ENCODE measurements at regions not wholly inside any gene's neighbourhood (a gene's known extent, or its start where the extent isn't known, plus 50 kb on each side); places are given as distances from the start of the nearest gene placed in this dataset.
A peak's percentile ranks its signal among the peaks of the same experiment; 100 is the strongest.

GRCh38 chr10:16116404-16117304, 256.3 kb upstream of the MINDY3 start:
- Histone ChIP-seq H3K9me3 (ENCODE audit: control insufficient read depth, insufficient read depth, low read length) (peaks cover 8% of the 10 kb centered on the region; the same call in 1 of the 2 replicates), H3K27me3 (ENCODE audit: control insufficient read depth, insufficient read depth, low read length) (no peaks in the 10 kb centered on the region), H3K27ac (ENCODE audit: low read depth, low read length) (no peak overlapping the region), H3K4me3 (ENCODE audit: low read depth, low read length) (no peak overlapping the region)
- CTCF ChIA-PET, result no interaction called here
- TF ChIP-seq CTCF (IDR thresholded peaks at IDR 0.05; ENCODE audit: low read depth, low read length), result peak; percentile 21; the same call in 1 of the 2 replicates
- DNase-seq (ENCODE audit: low read depth, low spot score), result no peak
- POLR2A ChIA-PET, result no interaction called here

- Histone ChIP-seq H3K27ac (ENCODE audit: low read depth, low read length) (no peak overlapping the region), H3K27me3 (ENCODE audit: control insufficient read depth, insufficient read depth, low read length) (no peaks in the 10 kb centered on the region), H3K9me3 (ENCODE audit: control insufficient read depth, insufficient read depth, low read length) (peaks cover 8% of the 10 kb centered on the region; the same call in 1 of the 2 replicates), H3K4me3 (ENCODE audit: low read depth, low read length) (no peak overlapping the region)
- CTCF ChIA-PET, result no interaction called here
- TF ChIP-seq CTCF (IDR thresholded peaks at IDR 0.05; ENCODE audit: low read depth, low read length), result no peak
- no peak for DNase-seq (ENCODE audit: low read depth, low spot score)
- POLR2A ChIA-PET, result no interaction called here
Observed at GRCh38 chr10:16117305-16117695, 257.0 kb upstream of the MINDY3 start.

- H3K27me3 ChIP-seq (ENCODE audit: control insufficient read depth, insufficient read depth, low read length), result no peaks in the 10 kb centered on the region
- no peak overlapping the region for H3K4me3 ChIP-seq (ENCODE audit: low read depth, low read length)
- H3K27ac ChIP-seq (ENCODE audit: low read depth, low read length), result no peak overlapping the region
- DNase-seq (ENCODE audit: low read depth, low spot score), result no peak
- no peak for TF ChIP-seq CTCF (IDR thresholded peaks at IDR 0.05; ENCODE audit: low read depth, low read length)
- ChIA-PET POLR2A (no interaction called here), CTCF (no interaction called here)
- H3K9me3 ChIP-seq (ENCODE audit: control insufficient read depth, insufficient read depth, low read length), result peaks cover 2% of the 10 kb centered on the region; the same call in 1 of the 2 replicates
Observed at GRCh38 chr10:16119445-16119844, 259.1 kb upstream of the MINDY3 start.

- no peak for TF ChIP-seq CTCF (IDR thresholded peaks at IDR 0.05; ENCODE audit: low read depth, low read length)
- ChIA-PET POLR2A (no interaction called here), CTCF (no interaction called here)
- no peak for DNase-seq (ENCODE audit: low read depth, low spot score)
- Histone ChIP-seq H3K4me3 (ENCODE audit: low read depth, low read length) (no peak overlapping the region), H3K9me3 (ENCODE audit: control insufficient read depth, insufficient read depth, low read length) (peaks cover 2% of the 10 kb centered on the region; the same call in 1 of the 2 replicates), H3K27me3 (ENCODE audit: control insufficient read depth, insufficient read depth, low read length) (no peaks in the 10 kb centered on the region), H3K27ac (ENCODE audit: low read depth, low read length) (no peak overlapping the region)
Observed at GRCh38 chr10:16120563-16120962, 260.3 kb upstream of the MINDY3 start.

GRCh38 chr10:16141499-16141898, 281.2 kb upstream of the MINDY3 start:
- CTCF ChIA-PET, result no interaction called here
- no peak overlapping the region for H3K27ac ChIP-seq (ENCODE audit: low read depth, low read length)
- TF ChIP-seq CTCF (IDR thresholded peaks at IDR 0.05; ENCODE audit: low read depth, low read length), result no peak

More at GRCh38 chr10:16141499-16141898, 281.2 kb upstream of the MINDY3 start:
- Histone ChIP-seq H3K9me3 (ENCODE audit: control insufficient read depth, insufficient read depth, low read length) (peaks cover 3% of the 10 kb centered on the region), H3K27me3 (ENCODE audit: control insufficient read depth, insufficient read depth, low read length) (no peaks in the 10 kb centered on the region), H3K4me3 (ENCODE audit: low read depth, low read length) (no peak overlapping the region)
- no peak for DNase-seq (ENCODE audit: low read depth, low spot score)
- POLR2A ChIA-PET, result no interaction called here
